Neural cell (in vitro differentiated cells): ENCODE measurements at regions not wholly inside any gene's neighbourhood (a gene's known extent, or its start where the extent isn't known, plus 50 kb on each side); places are given as distances from the start of the nearest gene placed in this dataset.

Source experiments
- H2AFZ ChIP-seq: fragments of 200-600, 300-800 bp; sonication (generic), shearing (Covaris generic); 2 replicates; pipeline ENCODE4 v1.6.0; 2014; ENCODE audit warnings: low read depth, mild to moderate bottlenecking, antibody characterized with exemption, low read length, moderate library complexity
- H3F3A ChIP-seq: fragments of 200-600 bp; shearing (Covaris generic); 2 replicates; pipeline ENCODE4 v1.6.1; 2016; ENCODE audit warnings: mild to moderate bottlenecking, moderate library complexity, mixed read lengths, antibody characterized with exemption, low read length; ENCODE audit not compliant: insufficient read depth, poor library complexity, severe bottlenecking
- H3K27ac ChIP-seq: fragments of 200-600, 300-800 bp; sonication (generic), shearing (Covaris generic); 2 replicates; pipeline ENCODE4 v1.5.1; 2014; ENCODE audit warnings: mild to moderate bottlenecking, low read length, moderate library complexity
- H3K27me3 ChIP-seq: fragments of 300-800, 200-600 bp; sonication (generic), shearing (Covaris generic); 2 replicates; pipeline ENCODE4 v1.6.0; 2014; ENCODE audit warnings: mild to moderate bottlenecking, low read depth, low read length, moderate library complexity; ENCODE audit not compliant: insufficient read depth
- H3K36me3 ChIP-seq: fragments of 300-800, 200-600 bp; sonication (generic), shearing (Covaris generic); 2 replicates; pipeline ENCODE4 v1.5.1; 2014; ENCODE audit warnings: mild to moderate bottlenecking, antibody characterized with exemption, low read length, moderate library complexity; ENCODE audit not compliant: insufficient read depth
- H3K4me2 ChIP-seq: fragments of 300-800, 200-600 bp; sonication (generic), shearing (Covaris generic); 2 replicates; pipeline ENCODE4 v1.6.0; 2014; ENCODE audit warnings: mild to moderate bottlenecking, low read length
- H3K4me3 ChIP-seq: fragments of 300-800, 200-600 bp; sonication (generic), shearing (Covaris generic); 2 replicates; pipeline ENCODE4 v1.5.1; 2014; ENCODE audit warnings: mild to moderate bottlenecking, low read length, moderate library complexity
- H3K79me2 ChIP-seq: fragments of 200-600 bp; shearing (Covaris generic); replicated peaks from 2 replicates; pipeline ENCODE4 v1.6.0; 2014; ENCODE audit warnings: mild to moderate bottlenecking, low read length, moderate library complexity; ENCODE audit not compliant: insufficient read depth
- H3K9ac ChIP-seq: fragments of 300-800, 200-600 bp; sonication (generic), shearing (Covaris generic); 2 replicates; pipeline ENCODE4 v1.6.1; 2016; ENCODE audit warnings: mild to moderate bottlenecking, low read length, mixed read lengths
- H3K9me2 ChIP-seq: fragments of 200-600 bp; shearing (Covaris generic); 2 replicates; pipeline ENCODE4 v1.6.1; 2016; ENCODE audit warnings: mild to moderate bottlenecking, low read length, mixed read lengths; ENCODE audit not compliant: insufficient read depth
- H3K9me3 ChIP-seq: fragments of 200-600, 300-800 bp; sonication (generic), shearing (Covaris generic); 2 replicates; pipeline ENCODE4 v1.6.1; 2016; ENCODE audit warnings: mild to moderate bottlenecking, mixed run types, low read length, moderate library complexity, mixed read lengths
- H4K20me1 ChIP-seq: fragments of 200-600 bp; shearing (Covaris generic); 2 replicates; pipeline ENCODE4 v1.6.1; 2016; ENCODE audit warnings: mild to moderate bottlenecking, mixed run types; ENCODE audit not compliant: insufficient read depth
- CTCF ChIP-seq: fragments of 450-650 bp; IDR thresholded peaks from 2 replicates; pipeline ENCODE4 v1.5.1; 2014; ENCODE audit warnings: antibody characterized with exemption, mild to moderate bottlenecking, moderate library complexity; ENCODE audit not compliant: poor library complexity, severe bottlenecking
- EP300 ChIP-seq: fragments of 450-650 bp; conservative IDR thresholded peaks from 2 replicates; pipeline ENCODE4 v1.6.1; 2014; ENCODE audit warnings: antibody characterized with exemption, mild to moderate bottlenecking, moderate library complexity; ENCODE audit not compliant: poor library complexity, severe bottlenecking
- EZH2 ChIP-seq: fragments of 200-600, 300-800 bp; shearing (Covaris generic), sonication (generic); IDR thresholded peaks from 2 replicates; pipeline ENCODE4 v1.6.1; 2014; ENCODE audit warnings: antibody characterized with exemption, low read length, borderline replicate concordance, mild to moderate bottlenecking; ENCODE audit not compliant: insufficient read depth, poor library complexity, severe bottlenecking
- MXI1 ChIP-seq: fragments of 450-650 bp; conservative IDR thresholded peaks from 2 replicates; pipeline ENCODE4 v1.6.1; 2014; ENCODE audit warnings: antibody characterized with exemption, mild to moderate bottlenecking; ENCODE audit not compliant: poor library complexity, severe bottlenecking
- POLR2AphosphoS5 ChIP-seq: IDR thresholded peaks from 2 replicates; pipeline ENCODE4 v1.6.1; 2012
- RAD21 ChIP-seq: fragments of 450-650 bp; conservative IDR thresholded peaks from 2 replicates; pipeline ENCODE4 v1.6.1; 2014; ENCODE audit warnings: antibody characterized with exemption, mild to moderate bottlenecking, moderate library complexity
- REST ChIP-seq: IDR thresholded peaks from 2 replicates; pipeline ENCODE4 v1.6.1; 2012; ENCODE audit warnings: borderline replicate concordance
- SMC3 ChIP-seq: fragments of 450-650 bp; conservative IDR thresholded peaks from 2 replicates; pipeline ENCODE4 v1.6.1; 2014; ENCODE audit warnings: antibody characterized with exemption, mild to moderate bottlenecking, moderate library complexity; ENCODE audit not compliant: poor library complexity
- TAF1 ChIP-seq: IDR thresholded peaks from 2 replicates; pipeline ENCODE4 v1.6.1; 2012; ENCODE audit warnings: low read depth

DNA sequence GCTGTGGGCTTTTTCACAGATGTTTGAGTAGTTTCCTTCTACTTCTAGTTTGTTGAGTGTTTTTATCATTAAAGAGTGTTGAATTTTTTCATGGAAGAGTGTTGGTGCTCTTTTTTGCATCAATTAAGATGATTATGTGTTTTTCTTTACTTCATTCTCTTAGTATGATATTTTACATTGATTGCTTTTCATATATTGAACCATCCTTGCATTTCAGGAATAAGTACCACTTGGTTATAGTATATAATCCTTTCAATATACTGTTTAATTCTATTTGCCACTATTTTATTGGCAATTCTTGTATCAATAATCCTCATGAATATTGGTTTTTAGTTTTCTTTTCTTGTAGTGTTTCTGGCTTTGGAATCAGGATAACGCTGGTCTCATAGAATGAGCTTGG is 113.7 kb upstream of the PRDM1 start:
- Histone ChIP-seq H3K36me3 (no peaks in the 10 kb centered on the region), H3K27ac (no peak overlapping the region), H3F3A (no peaks in the 10 kb centered on the region), H3K79me2 (no peaks in the 10 kb centered on the region), H3K27me3 (no peaks in the 10 kb centered on the region), H2AFZ (no peak overlapping the region), H3K9ac (no peak overlapping the region), H3K4me2 (no peak overlapping the region), H3K9me2 (no peaks in the 10 kb centered on the region), H3K9me3 (no peaks in the 10 kb centered on the region), H3K4me3 (no peak overlapping the region), H4K20me1 (no peaks in the 10 kb centered on the region)
- TF ChIP-seq CTCF = no peak
- TF ChIP-seq MXI1 = no peak
- no peak for TF ChIP-seq EP300
- TF ChIP-seq TAF1 = no peak
- TF ChIP-seq RAD21 = no peak
- no peak for TF ChIP-seq SMC3
- TF ChIP-seq REST = no peak
- TF ChIP-seq POLR2AphosphoS5 = no peak
- TF ChIP-seq EZH2 = no peak

GRCh38 chr6:105968603-105969333 is 117.4 kb upstream of the PRDM1 start:
- no peaks in the 10 kb centered on the region for H3F3A ChIP-seq
- H4K20me1 ChIP-seq = no peaks in the 10 kb centered on the region

More at GRCh38 chr6:105968603-105969333, 117.4 kb upstream of the PRDM1 start:
- Histone ChIP-seq H2AFZ (no peak overlapping the region), H3K9ac (no peak overlapping the region), H3K4me2 (no peak overlapping the region), H3K9me2 (no peaks in the 10 kb centered on the region), H3K27me3 (no peaks in the 10 kb centered on the region), H3K79me2 (no peaks in the 10 kb centered on the region), H3K27ac (no peak overlapping the region), H3K36me3 (no peaks in the 10 kb centered on the region), H3K4me3 (no peak overlapping the region), H3K9me3 (no peaks in the 10 kb centered on the region)
- TF ChIP-seq SMC3 (no peak), CTCF (no peak)
